ENCODE measurements at regions not wholly inside any gene's neighbourhood (a gene's known extent, or its start where the extent isn't known, plus 50 kb on each side); places are given as distances from the start of the nearest gene placed in this dataset.

- Histone ChIP-seq H3K4me1 (ENCODE audit: control insufficient read depth, insufficient read depth, low read length) (no peaks in the 10 kb centered on the region), H3K4me3 (ENCODE audit: low read depth, low read length) (no peak overlapping the region), H3K36me3 (ENCODE audit: control insufficient read depth, insufficient read depth, low read length) (no peaks in the 10 kb centered on the region), H3K27me3 (ENCODE audit: control insufficient read depth, insufficient read depth, low read length) (no peaks in the 10 kb centered on the region), H3K27ac (ENCODE audit: low read depth, low read length) (no peak overlapping the region), H3K9me3 (ENCODE audit: control insufficient read depth, insufficient read depth, low read length) (no peaks in the 10 kb centered on the region)
- WGBS (ENCODE audit: insufficient coverage), result no CpG with 5 or more reads among the region's 2 CpGs
- no peak for DNase-seq (ENCODE audit: low read depth in 4 of 6, low spot score in 6 of 6)
These were observed 85.9 kb downstream of the ZNF281 start for GRCh38 chr1:200323856-200324400.

GRCh38 chr1:200319148-200319547, 90.7 kb downstream of the ZNF281 start:
- whole genome bisulfite sequencing (ENCODE audit: insufficient coverage), result no CpG with 5 or more reads among the region's 1 CpG
- Histone ChIP-seq H3K4me1 (ENCODE audit: control insufficient read depth, insufficient read depth, low read length) (no peaks in the 10 kb centered on the region), H3K4me3 (ENCODE audit: low read depth, low read length) (no peak overlapping the region), H3K9me3 (ENCODE audit: control insufficient read depth, insufficient read depth, low read length) (no peaks in the 10 kb centered on the region), H3K27me3 (ENCODE audit: control insufficient read depth, insufficient read depth, low read length) (no peaks in the 10 kb centered on the region), H3K36me3 (ENCODE audit: control insufficient read depth, insufficient read depth, low read length) (no peaks in the 10 kb centered on the region), H3K27ac (ENCODE audit: low read depth, low read length) (no peak overlapping the region)
- DNase-seq (ENCODE audit: low read depth in 4 of 6, low spot score in 6 of 6), result no peak

GRCh38 chr1:200317236-200317635, 92.6 kb downstream of the ZNF281 start:
- H3K4me1 ChIP-seq (ENCODE audit: control insufficient read depth, insufficient read depth, low read length), result no peaks in the 10 kb centered on the region
- H3K36me3 ChIP-seq (ENCODE audit: control insufficient read depth, insufficient read depth, low read length), result no peaks in the 10 kb centered on the region
- H3K4me3 ChIP-seq (ENCODE audit: low read depth, low read length), result no peak overlapping the region
- DNase-seq (ENCODE audit: low read depth in 4 of 6, low spot score in 6 of 6), result no peak
- H3K9me3 ChIP-seq (ENCODE audit: control insufficient read depth, insufficient read depth, low read length), result no peaks in the 10 kb centered on the region
- no peak overlapping the region for H3K27ac ChIP-seq (ENCODE audit: low read depth, low read length)
- WGBS (ENCODE audit: insufficient coverage), result 100% methylated on average over 1 of the region's 2 CpGs
- H3K27me3 ChIP-seq (ENCODE audit: control insufficient read depth, insufficient read depth, low read length), result no peaks in the 10 kb centered on the region

- Histone ChIP-seq H3K27ac (ENCODE audit: low read depth, low read length) (no peak overlapping the region), H3K36me3 (ENCODE audit: control insufficient read depth, insufficient read depth, low read length) (no peaks in the 10 kb centered on the region), H3K27me3 (ENCODE audit: control insufficient read depth, insufficient read depth, low read length) (no peaks in the 10 kb centered on the region), H3K4me3 (ENCODE audit: low read depth, low read length) (no peak overlapping the region), H3K4me1 (ENCODE audit: control insufficient read depth, insufficient read depth, low read length) (no peaks in the 10 kb centered on the region), H3K9me3 (ENCODE audit: control insufficient read depth, insufficient read depth, low read length) (no peaks in the 10 kb centered on the region)
- 62% methylated on average over 5 of the region's 7 CpGs for WGBS (ENCODE audit: insufficient coverage)
- no peak for DNase-seq (ENCODE audit: low read depth in 4 of 6, low spot score in 6 of 6)
These were observed 93.6 kb downstream of the ZNF281 start for GRCh38 chr1:200316148-200316803.

GRCh38 chr1:200314085-200314750, 95.6 kb downstream of the ZNF281 start:
- Histone ChIP-seq H3K4me1 (ENCODE audit: control insufficient read depth, insufficient read depth, low read length) (no peaks in the 10 kb centered on the region), H3K27me3 (ENCODE audit: control insufficient read depth, insufficient read depth, low read length) (no peaks in the 10 kb centered on the region), H3K9me3 (ENCODE audit: control insufficient read depth, insufficient read depth, low read length) (no peaks in the 10 kb centered on the region), H3K36me3 (ENCODE audit: control insufficient read depth, insufficient read depth, low read length) (no peaks in the 10 kb centered on the region), H3K27ac (ENCODE audit: low read depth, low read length) (no peak overlapping the region), H3K4me3 (ENCODE audit: low read depth, low read length) (no peak overlapping the region)
- WGBS (ENCODE audit: insufficient coverage), result 100% methylated on average over 1 of the region's 5 CpGs
- DNase-seq (ENCODE audit: low read depth in 4 of 6, low spot score in 6 of 6), result no peak

- no peaks in the 10 kb centered on the region for H3K27me3 ChIP-seq (ENCODE audit: control insufficient read depth, insufficient read depth, low read length)
- H3K4me1 ChIP-seq (ENCODE audit: control insufficient read depth, insufficient read depth, low read length), result no peaks in the 10 kb centered on the region
- H3K4me3 ChIP-seq (ENCODE audit: low read depth, low read length), result no peak overlapping the region
- H3K9me3 ChIP-seq (ENCODE audit: control insufficient read depth, insufficient read depth, low read length), result no peaks in the 10 kb centered on the region
- H3K27ac ChIP-seq (ENCODE audit: low read depth, low read length), result no peak overlapping the region
- no peak for DNase-seq (ENCODE audit: low read depth in 4 of 6, low spot score in 6 of 6)
- no peaks in the 10 kb centered on the region for H3K36me3 ChIP-seq (ENCODE audit: control insufficient read depth, insufficient read depth, low read length)
- no CpG with 5 or more reads among the region's 1 CpG for WGBS (ENCODE audit: insufficient coverage)
These were observed 98.6 kb downstream of the ZNF281 start for GRCh38 chr1:200311256-200311655.

GRCh38 chr1:200310824-200311223, 99.0 kb downstream of the ZNF281 start:
- Histone ChIP-seq H3K4me3 (ENCODE audit: low read depth, low read length) (no peak overlapping the region), H3K27ac (ENCODE audit: low read depth, low read length) (no peak overlapping the region), H3K27me3 (ENCODE audit: control insufficient read depth, insufficient read depth, low read length) (no peaks in the 10 kb centered on the region), H3K4me1 (ENCODE audit: control insufficient read depth, insufficient read depth, low read length) (no peaks in the 10 kb centered on the region), H3K36me3 (ENCODE audit: control insufficient read depth, insufficient read depth, low read length) (no peaks in the 10 kb centered on the region), H3K9me3 (ENCODE audit: control insufficient read depth, insufficient read depth, low read length) (no peaks in the 10 kb centered on the region)
- WGBS (ENCODE audit: insufficient coverage), result 82% methylated on average over 2 of the region's 2 CpGs
- DNase-seq (ENCODE audit: low read depth in 4 of 6, low spot score in 6 of 6), result no peak

GRCh38 chr1:200307755-200308066, 102.1 kb downstream of the ZNF281 start:
- no peak overlapping the region for H3K27ac ChIP-seq (ENCODE audit: low read depth, low read length)
- no peak for DNase-seq (ENCODE audit: low read depth in 4 of 6, low spot score in 6 of 6)
- no CpG with 5 or more reads among the region's 2 CpGs for WGBS (ENCODE audit: insufficient coverage)
- H3K36me3 ChIP-seq (ENCODE audit: control insufficient read depth, insufficient read depth, low read length), result no peaks in the 10 kb centered on the region
- peaks cover 6% of the 10 kb centered on the region for H3K4me1 ChIP-seq (ENCODE audit: control insufficient read depth, insufficient read depth, low read length)
- H3K9me3 ChIP-seq (ENCODE audit: control insufficient read depth, insufficient read depth, low read length), result no peaks in the 10 kb centered on the region
- no peak overlapping the region for H3K4me3 ChIP-seq (ENCODE audit: low read depth, low read length)
- no peaks in the 10 kb centered on the region for H3K27me3 ChIP-seq (ENCODE audit: control insufficient read depth, insufficient read depth, low read length)

GRCh38 chr1:200306944-200307754, 102.7 kb downstream of the ZNF281 start:
- peaks cover 9% of the 10 kb centered on the region for H3K4me1 ChIP-seq (ENCODE audit: control insufficient read depth, insufficient read depth, low read length)
- no peaks in the 10 kb centered on the region for H3K9me3 ChIP-seq (ENCODE audit: control insufficient read depth, insufficient read depth, low read length)
- no peak overlapping the region for H3K27ac ChIP-seq (ENCODE audit: low read depth, low read length)
- 17% methylated on average over 2 of the region's 8 CpGs for WGBS (ENCODE audit: insufficient coverage)
- peak in 3 of 6 donors; percentile 15 to 65 (median 47) for DNase-seq (ENCODE audit: low read depth in 4 of 6, low spot score in 6 of 6)
- no peak overlapping the region for H3K4me3 ChIP-seq (ENCODE audit: low read depth, low read length)
- H3K36me3 ChIP-seq (ENCODE audit: control insufficient read depth, insufficient read depth, low read length), result no peaks in the 10 kb centered on the region
- H3K27me3 ChIP-seq (ENCODE audit: control insufficient read depth, insufficient read depth, low read length), result peaks cover 4% of the 10 kb centered on the region
